Adrenal gland (tissue), 5 donors: ENCODE measurements at regions not wholly inside any gene's neighbourhood (a gene's known extent, or its start where the extent isn't known, plus 50 kb on each side); places are given as distances from the start of the nearest gene placed in this dataset.

ENCODE experiments used
- CTCF ChIP-seq, 6 experiments: fragments of 450-650 bp in 4 of 6; fragments of 200-600 bp in 2 of 6; sonication (generic) in 1 of 6; IDR thresholded peaks; 1 replicate in 5 of 6; 2 replicates in 1 of 6; pipeline versions ENCODE4 v1.5.1 to v1.8.0; 2016 to 2021; ENCODE audit warnings: antibody characterized with exemption in 6 of 6, mild to moderate bottlenecking in 2 of 6, moderate library complexity in 1 of 6
- POLR2A ChIP-seq, 2 donors: fragments of 450-650 bp; IDR thresholded peaks; one replicate each; pipeline ENCODE4 v1.6.1; 2017; ENCODE audit warnings: antibody characterized with exemption in 2 of 2, mild to moderate bottlenecking in 2 of 2, moderate library complexity in 1 of 2
- donor health status: DM: no; HTN: no; CAD: no.

DNA sequence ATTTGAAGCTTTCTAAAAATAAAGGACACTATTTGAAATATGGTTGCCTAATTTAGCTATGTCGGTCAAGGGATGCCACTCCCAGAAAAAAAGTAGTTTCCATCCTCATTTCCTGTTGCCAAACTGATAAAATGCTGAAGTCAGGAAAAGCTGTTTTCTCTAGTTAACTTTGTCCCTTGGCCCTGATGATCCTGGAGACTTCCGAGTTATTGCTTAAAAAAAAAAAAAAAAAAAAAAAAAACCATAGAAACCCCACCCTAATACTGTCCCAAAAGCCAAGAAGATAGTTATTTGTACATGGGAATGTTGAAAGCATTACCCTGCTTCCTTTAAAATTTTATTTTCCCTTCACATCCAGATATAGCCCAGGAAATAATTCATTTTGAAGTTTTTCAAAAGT lies 236.7 kb downstream of the SOD2 start:
- TF ChIP-seq CTCF (IDR thresholded peaks at IDR 0.05) (no peak), POLR2A (IDR thresholded peaks at IDR 0.05) (no peak)
